H9 (cell line): ENCODE measurements at regions not wholly inside any gene's neighbourhood (a gene's known extent, or its start where the extent isn't known, plus 50 kb on each side); places are given as distances from the start of the nearest gene placed in this dataset.

ENCODE experiments used
- DNase-seq: peaks from one replicate; pipeline ENCODE4 v3.0.0-alpha.2; 2017
- H2AFZ ChIP-seq: one replicate; pipeline ENCODE4 v1.6.1; 2013; ENCODE audit warnings: mild to moderate bottlenecking, low read length, control low read depth, moderate library complexity
- H2AK5ac ChIP-seq: 2 replicates; pipeline ENCODE4 v1.6.1; 2013; ENCODE audit warnings: low read length, control low read depth, mixed read lengths; ENCODE audit not compliant: insufficient read length
- H2BK120ac ChIP-seq: one replicate; pipeline ENCODE4 v1.6.1; 2013; ENCODE audit warnings: low read depth, mild to moderate bottlenecking, low read length, control low read depth, inconsistent platforms; ENCODE audit not compliant: poor library complexity, severe bottlenecking
- H2BK12ac ChIP-seq: 2 replicates; pipeline ENCODE4 v1.6.1; 2013; ENCODE audit warnings: low read length, control low read depth, mixed read lengths, low read depth; ENCODE audit not compliant: insufficient read length
- H2BK15ac ChIP-seq: 2 replicates; pipeline ENCODE4 v1.6.1; 2013; ENCODE audit warnings: low read depth, low read length, control low read depth
- H2BK20ac ChIP-seq: one replicate; pipeline ENCODE4 v1.6.1; 2013; ENCODE audit warnings: low read depth, mild to moderate bottlenecking, low read length, control low read depth, inconsistent platforms; ENCODE audit not compliant: poor library complexity, severe bottlenecking
- H2BK5ac ChIP-seq: 2 replicates; pipeline ENCODE4 v1.6.1; 2013; ENCODE audit warnings: low read length, control low read depth, mixed read lengths; ENCODE audit not compliant: insufficient read length
- H3K14ac ChIP-seq: 2 replicates; pipeline ENCODE4 v1.6.1; 2013; ENCODE audit warnings: low read length, control low read depth; ENCODE audit not compliant: insufficient read depth
- H3K18ac ChIP-seq: 2 replicates; pipeline ENCODE4 v1.6.1; 2013; ENCODE audit warnings: low read depth, mild to moderate bottlenecking, mixed read lengths, low read length, control low read depth; ENCODE audit not compliant: insufficient read length
- H3K23ac ChIP-seq: 2 replicates; pipeline ENCODE4 v1.6.1; 2013; ENCODE audit warnings: low read length, control low read depth, mixed read lengths, low read depth; ENCODE audit not compliant: insufficient read length
- H3K23me2 ChIP-seq: 2 replicates; pipeline ENCODE4 v1.6.1; 2013; ENCODE audit warnings: low read depth, mild to moderate bottlenecking, mixed read lengths, low read length, control low read depth; ENCODE audit not compliant: insufficient read length, poor library complexity, severe bottlenecking
- H3K27ac ChIP-seq: 2 replicates; pipeline ENCODE4 v1.5.1; 2013; ENCODE audit warnings: low read length, control low read depth, mixed read lengths, low read depth; ENCODE audit not compliant: insufficient read length
- H3K27me3 ChIP-seq: 2 replicates; pipeline ENCODE4 v1.6.1; 2013; ENCODE audit warnings: low read length, control low read depth, inconsistent platforms; ENCODE audit not compliant: insufficient read depth
- H3K4ac ChIP-seq: 2 replicates; pipeline ENCODE4 v1.6.1; 2013; ENCODE audit warnings: low read depth, mild to moderate bottlenecking, control low read depth, inconsistent platforms, low read length, moderate library complexity
- H3K4me1 ChIP-seq: 2 replicates; pipeline ENCODE4 v1.6.1; 2013; ENCODE audit warnings: low read length, control low read depth, inconsistent platforms; ENCODE audit not compliant: insufficient read depth
- H3K4me2 ChIP-seq: 2 replicates; pipeline ENCODE4 v1.6.1; 2013; ENCODE audit warnings: low read length, control low read depth, mixed read lengths; ENCODE audit not compliant: insufficient read length, insufficient read depth
- H3K56ac ChIP-seq: 2 replicates; pipeline ENCODE4 v1.6.1; 2013; ENCODE audit warnings: low read depth, mild to moderate bottlenecking, mixed read lengths, low read length, control low read depth; ENCODE audit not compliant: insufficient read length
- H3K79me1 ChIP-seq: 2 replicates; pipeline ENCODE4 v1.6.1; 2013; ENCODE audit warnings: low read depth, mild to moderate bottlenecking, moderate library complexity, low read length, control low read depth, inconsistent platforms; ENCODE audit not compliant: insufficient read depth, poor library complexity, severe bottlenecking
- H3K79me2 ChIP-seq: 2 replicates; pipeline ENCODE4 v1.6.1; 2013; ENCODE audit warnings: low read length, control low read depth, inconsistent platforms; ENCODE audit not compliant: insufficient read depth
- H3K9ac ChIP-seq: 2 replicates; pipeline ENCODE4 v1.6.1; 2013; ENCODE audit warnings: low read length, control low read depth, mixed read lengths; ENCODE audit not compliant: insufficient read length; ENCODE audit errors: extremely low read depth
- H3K9me3 ChIP-seq: one replicate; pipeline ENCODE4 v1.6.1; 2013; ENCODE audit warnings: low read depth, low read length, inconsistent platforms; ENCODE audit not compliant: control insufficient read depth
- H3T11ph ChIP-seq: one replicate; pipeline ENCODE4 v1.6.1; 2013; ENCODE audit warnings: mild to moderate bottlenecking, low read length, control low read depth, inconsistent platforms
- H4K20me1 ChIP-seq: one replicate; pipeline ENCODE4 v1.6.1; 2013; ENCODE audit not compliant: control insufficient read depth, insufficient read length, insufficient read depth
- H4K5ac ChIP-seq: 2 replicates; pipeline ENCODE4 v1.6.1; 2013; ENCODE audit warnings: low read depth, mild to moderate bottlenecking, mixed read lengths, low read length, control low read depth; ENCODE audit not compliant: insufficient read length
- H4K8ac ChIP-seq: replicated peaks from 2 replicates; pipeline ENCODE4 v1.6.1; 2013; ENCODE audit warnings: low read length, control low read depth, mixed read lengths, low read depth; ENCODE audit not compliant: insufficient read length
- H4K91ac ChIP-seq: 2 replicates; pipeline ENCODE4 v1.6.1; 2013; ENCODE audit warnings: low read depth, mild to moderate bottlenecking, moderate library complexity, mixed read lengths, low read length, control low read depth; ENCODE audit not compliant: insufficient read length
- H3K27ac Mint-ChIP-seq, 3 experiments: 2 replicates in 2 of 3; 3 replicates in 1 of 3; pipeline ENCODE4 v1.8.0; 2020 to 2021; ENCODE audit warnings: mixed read lengths in 3 of 3, mild to moderate bottlenecking in 1 of 3, moderate library complexity in 1 of 3
- H3K27me3 Mint-ChIP-seq: 2 replicates; pipeline ENCODE4 v1.8.0; 2021; ENCODE audit warnings: low read depth, mild to moderate bottlenecking, moderate library complexity, mixed read lengths
- H3K36me3 Mint-ChIP-seq, 3 experiments: 2 replicates in 2 of 3; 3 replicates in 1 of 3; pipeline ENCODE4 v1.8.0; 2020 to 2021; ENCODE audit warnings: low read depth in 3 of 3, mixed read lengths in 3 of 3; ENCODE audit not compliant: insufficient read depth in 1 of 3
- H3K4me1 Mint-ChIP-seq, 2 experiments: 2 replicates each; pipeline ENCODE4 v1.8.0; 2020; ENCODE audit warnings: mixed read lengths in 2 of 2
- H3K4me3 Mint-ChIP-seq, 2 experiments: 2 replicates in 1 of 2; 3 replicates in 1 of 2; pipeline ENCODE4 v1.8.0; 2020 to 2021; ENCODE audit warnings: mild to moderate bottlenecking in 2 of 2, mixed read lengths in 2 of 2, moderate library complexity in 1 of 2
- H3K9me3 Mint-ChIP-seq, 2 experiments: 2 replicates in 1 of 2; 3 replicates in 1 of 2; pipeline ENCODE4 v1.8.0; 2020; ENCODE audit warnings: mild to moderate bottlenecking in 2 of 2, mixed read lengths in 2 of 2, moderate library complexity in 1 of 2
- CTCF ChIP-seq: fragments of 200-600 bp; sonication (generic); conservative IDR thresholded peaks from 3 replicates; pipeline ENCODE4 v1.8.0; 2021; ENCODE audit warnings: antibody characterized with exemption, mild to moderate bottlenecking
- WGBS: extraction: QIAGEN DNeasy Blood & Tissue Kit; methylation state at CpG from one replicate; pipeline ENCODE4 v1.1.7; 2013; ENCODE audit warnings: missing lambda C conversion rate, low lambda C conversion rate, mixed read lengths; ENCODE audit not compliant: insufficient read length; ENCODE audit errors: extremely low coverage; 5-methylcytosine and 5-hydroxymethylcytosine counted together

GRCh38 chr1:2911421-2912178, 109.7 kb upstream of the ACTRT2 start:
- no peak overlapping the region for H3K56ac ChIP-seq
- H2BK120ac ChIP-seq: no peak overlapping the region
- no peak overlapping the region for H3K9ac ChIP-seq
- H3K23me2 ChIP-seq: no peaks in the 10 kb centered on the region
- H3K27me3 Mint-ChIP-seq: peaks cover 7% of the 10 kb centered on the region
- WGBS: no CpG with 5 or more reads among the region's 31 CpGs
- no peaks in the 10 kb centered on the region for H3K79me2 ChIP-seq
- H2BK12ac ChIP-seq: no peak overlapping the region
- H3T11ph ChIP-seq: no peak overlapping the region
- no peak for TF ChIP-seq CTCF
- no peak overlapping the region for H3K14ac ChIP-seq
- peaks cover 87% of the 10 kb centered on the region for H3K9me3 ChIP-seq
- peak overlapping the region in 1 of 3 experiments; percentile 40; a peak in 1 of 7 replicates for H3K27ac Mint-ChIP-seq
- no peak overlapping the region for H4K91ac ChIP-seq
- H3K4me3 Mint-ChIP-seq: no peak overlapping the region
- peaks cover 5 to 29% (median 9%) of the 10 kb centered on the region in 3 experiments; a peak in 6 of 7 replicates for H3K36me3 Mint-ChIP-seq
- H2BK20ac ChIP-seq: no peak overlapping the region
- no peak overlapping the region for H2AK5ac ChIP-seq
- DNase-seq: no peak
- no peak overlapping the region for H4K8ac ChIP-seq
- H3K79me1 ChIP-seq: no peaks in the 10 kb centered on the region
- H3K18ac ChIP-seq: no peak overlapping the region
- no peaks in the 10 kb centered on the region for H3K4me1 Mint-ChIP-seq
- no peak overlapping the region for H4K5ac ChIP-seq
- H2AFZ ChIP-seq: no peak overlapping the region
- H2BK5ac ChIP-seq: no peak overlapping the region
- H3K27me3 ChIP-seq: no peaks in the 10 kb centered on the region
- H3K4me1 ChIP-seq: no peaks in the 10 kb centered on the region
- no peak overlapping the region for H3K23ac ChIP-seq
- H3K4ac ChIP-seq: no peak overlapping the region
- H3K27ac ChIP-seq: no peak overlapping the region
- no peaks in the 10 kb centered on the region for H4K20me1 ChIP-seq
- no peak overlapping the region for H2BK15ac ChIP-seq
- peaks cover 13 to 71% of the 10 kb centered on the region in 2 experiments for H3K9me3 Mint-ChIP-seq
- H3K4me2 ChIP-seq: no peak overlapping the region
